ENCODE measurements at regions not wholly inside any gene's neighbourhood (a gene's known extent, or its start where the extent isn't known, plus 50 kb on each side); places are given as distances from the start of the nearest gene placed in this dataset.

- TF ChIP-seq CTCF (IDR thresholded peaks at IDR 0.05; ENCODE audit: poor library complexity) (no peak), EZH2phosphoT487 (IDR thresholded peaks at IDR 0.05; ENCODE audit: low read depth, severe bottlenecking, unreplicated experiment) (no peak)
Measured at GRCh38 chr1:222189218-222189617, 358.7 kb downstream of the HHIPL2 start.

All from hepatocyte (in vitro differentiated cells).